Activated T-cell treated with anti-CD3 and anti-CD28 coated beads, Interleukin-2, amount 50 U/mL, for 24 hours (primary cell): ENCODE measurements at regions not wholly inside any gene's neighbourhood (a gene's known extent, or its start where the extent isn't known, plus 50 kb on each side); places are given as distances from the start of the nearest gene placed in this dataset.
A peak's percentile ranks its signal among the peaks of the same experiment; 100 is the strongest.
"Not testable (repeated sequence)": the region's sequence is repeated elsewhere in the genome, so short reads cannot be mapped to it uniquely, and the experiment has no call there.

ENCODE experiments used
- DNase-seq: peaks from one replicate; pipeline ENCODE4 v3.0.0-alpha.2; 2020
- H3K27ac Mint-ChIP-seq: 2 replicates; pipeline ENCODE4 v1.8.0; 2020; ENCODE audit warnings: mild to moderate bottlenecking, mixed read lengths
- H3K27me3 Mint-ChIP-seq: 2 replicates; pipeline ENCODE4 v1.8.0; 2020; ENCODE audit warnings: mixed read lengths
- H3K36me3 Mint-ChIP-seq: 2 replicates; pipeline ENCODE4 v1.8.0; 2020; ENCODE audit warnings: low read depth, mixed read lengths
- H3K4me1 Mint-ChIP-seq: 2 replicates; pipeline ENCODE4 v1.8.0; 2020; ENCODE audit warnings: low read depth, mixed read lengths
- H3K4me3 Mint-ChIP-seq: 2 replicates; pipeline ENCODE4 v1.8.0; 2020; ENCODE audit warnings: mild to moderate bottlenecking, moderate library complexity, mixed read lengths
- H3K9me3 Mint-ChIP-seq: 2 replicates; pipeline ENCODE4 v1.8.0; 2020; ENCODE audit warnings: mixed read lengths

- H3K36me3 Mint-ChIP-seq, H3K27me3 Mint-ChIP-seq, DNase-seq, H3K27ac Mint-ChIP-seq, H3K9me3 Mint-ChIP-seq, H3K4me3 Mint-ChIP-seq: not testable (repeated sequence)
- peaks cover 25% of the 10 kb centered on the region for H3K4me1 Mint-ChIP-seq
Observed at GRCh38 chr16:29287871-29288535, 118.5 kb downstream of the NPIPB11 start.

- H3K27ac Mint-ChIP-seq, DNase-seq: not testable (repeated sequence)
Observed at GRCh38 chr16:29287246-29287645, 119.3 kb downstream of the NPIPB11 start.

GRCh38 chr16:29286796-29287195 lies 119.7 kb downstream of the NPIPB11 start:
- H3K4me1 Mint-ChIP-seq: peaks cover 25% of the 10 kb centered on the region
- not testable (repeated sequence) for H3K9me3 Mint-ChIP-seq, H3K27ac Mint-ChIP-seq, H3K4me3 Mint-ChIP-seq, H3K27me3 Mint-ChIP-seq, H3K36me3 Mint-ChIP-seq, DNase-seq

More at GRCh38 chr16:29287246-29287645, 119.3 kb downstream of the NPIPB11 start:
- peaks cover 25% of the 10 kb centered on the region for H3K4me1 Mint-ChIP-seq
- not testable (repeated sequence) for H3K9me3 Mint-ChIP-seq, H3K27me3 Mint-ChIP-seq, H3K4me3 Mint-ChIP-seq, H3K36me3 Mint-ChIP-seq

GRCh38 chr16:29286161-29286560 lies 120.3 kb downstream of the NPIPB11 start:
- H3K9me3 Mint-ChIP-seq, H3K36me3 Mint-ChIP-seq, H3K27me3 Mint-ChIP-seq, H3K4me3 Mint-ChIP-seq, H3K27ac Mint-ChIP-seq, DNase-seq: not testable (repeated sequence)
- peaks cover 25% of the 10 kb centered on the region for H3K4me1 Mint-ChIP-seq

- peaks cover 18% of the 10 kb centered on the region for H3K4me1 Mint-ChIP-seq
- H3K9me3 Mint-ChIP-seq, DNase-seq, H3K36me3 Mint-ChIP-seq, H3K27me3 Mint-ChIP-seq, H3K27ac Mint-ChIP-seq: not testable (repeated sequence)
- H3K4me3 Mint-ChIP-seq: peak overlapping the region; percentile 29
Observed at GRCh38 chr16:29285151-29285885, 121.2 kb downstream of the NPIPB11 start.

GRCh38 chr16:29284723-29285122 lies 121.8 kb downstream of the NPIPB11 start:
- H3K4me3 Mint-ChIP-seq, H3K27me3 Mint-ChIP-seq, H3K36me3 Mint-ChIP-seq, H3K9me3 Mint-ChIP-seq, DNase-seq: not testable (repeated sequence)
- Mint-ChIP-seq H3K27ac (peak overlapping the region; percentile 29), H3K4me1 (peaks cover 17% of the 10 kb centered on the region)

- not testable (repeated sequence) for H3K9me3 Mint-ChIP-seq, H3K27ac Mint-ChIP-seq, H3K4me3 Mint-ChIP-seq, H3K36me3 Mint-ChIP-seq, H3K27me3 Mint-ChIP-seq, DNase-seq
- H3K4me1 Mint-ChIP-seq: peaks cover 17% of the 10 kb centered on the region
Observed at GRCh38 chr16:29284159-29284558, 122.4 kb downstream of the NPIPB11 start.

- DNase-seq, H3K4me3 Mint-ChIP-seq, H3K27ac Mint-ChIP-seq, H3K9me3 Mint-ChIP-seq, H3K4me1 Mint-ChIP-seq, H3K27me3 Mint-ChIP-seq, H3K36me3 Mint-ChIP-seq: not testable (repeated sequence)
Observed at GRCh38 chr16:29278097-29278871, 128.2 kb downstream of the NPIPB11 start.

GRCh38 chr16:29276446-29276845 lies 130.1 kb downstream of the NPIPB11 start:
- not testable (repeated sequence) for H3K36me3 Mint-ChIP-seq, H3K4me3 Mint-ChIP-seq, H3K9me3 Mint-ChIP-seq, H3K4me1 Mint-ChIP-seq, H3K27ac Mint-ChIP-seq, DNase-seq, H3K27me3 Mint-ChIP-seq

- H3K27me3 Mint-ChIP-seq, H3K4me3 Mint-ChIP-seq, DNase-seq, H3K36me3 Mint-ChIP-seq, H3K9me3 Mint-ChIP-seq, H3K4me1 Mint-ChIP-seq, H3K27ac Mint-ChIP-seq: not testable (repeated sequence)
Observed at GRCh38 chr16:29274055-29275035, 132.2 kb downstream of the NPIPB11 start.

GRCh38 chr16:29273298-29274054 lies 133.0 kb downstream of the NPIPB11 start:
- not testable (repeated sequence) for H3K4me1 Mint-ChIP-seq, H3K36me3 Mint-ChIP-seq, H3K9me3 Mint-ChIP-seq, H3K27ac Mint-ChIP-seq, DNase-seq, H3K4me3 Mint-ChIP-seq, H3K27me3 Mint-ChIP-seq

GRCh38 chr16:29271721-29272675 lies 134.5 kb downstream of the NPIPB11 start:
- not testable (repeated sequence) for H3K27me3 Mint-ChIP-seq, DNase-seq, H3K27ac Mint-ChIP-seq, H3K36me3 Mint-ChIP-seq, H3K4me3 Mint-ChIP-seq, H3K9me3 Mint-ChIP-seq, H3K4me1 Mint-ChIP-seq

GRCh38 chr16:29270923-29271322 lies 135.6 kb downstream of the NPIPB11 start:
- H3K4me3 Mint-ChIP-seq, H3K9me3 Mint-ChIP-seq, H3K4me1 Mint-ChIP-seq, H3K27ac Mint-ChIP-seq, H3K36me3 Mint-ChIP-seq, DNase-seq, H3K27me3 Mint-ChIP-seq: not testable (repeated sequence)
